RCC 7860 (cell line): ENCODE measurements at regions not wholly inside any gene's neighbourhood (a gene's known extent, or its start where the extent isn't known, plus 50 kb on each side); places are given as distances from the start of the nearest gene placed in this dataset.

Experiments
- DNase-seq: peaks from one replicate; pipeline ENCODE4 v3.0.0-alpha.2; 2015; ENCODE audit warnings: low spot score
- FAIRE-seq: peaks from 2 replicates; lab custom pipeline; 2012; peaks lifted over from hg19 to GRCh38; lab: Jason Lieb, UNC

DNA sequence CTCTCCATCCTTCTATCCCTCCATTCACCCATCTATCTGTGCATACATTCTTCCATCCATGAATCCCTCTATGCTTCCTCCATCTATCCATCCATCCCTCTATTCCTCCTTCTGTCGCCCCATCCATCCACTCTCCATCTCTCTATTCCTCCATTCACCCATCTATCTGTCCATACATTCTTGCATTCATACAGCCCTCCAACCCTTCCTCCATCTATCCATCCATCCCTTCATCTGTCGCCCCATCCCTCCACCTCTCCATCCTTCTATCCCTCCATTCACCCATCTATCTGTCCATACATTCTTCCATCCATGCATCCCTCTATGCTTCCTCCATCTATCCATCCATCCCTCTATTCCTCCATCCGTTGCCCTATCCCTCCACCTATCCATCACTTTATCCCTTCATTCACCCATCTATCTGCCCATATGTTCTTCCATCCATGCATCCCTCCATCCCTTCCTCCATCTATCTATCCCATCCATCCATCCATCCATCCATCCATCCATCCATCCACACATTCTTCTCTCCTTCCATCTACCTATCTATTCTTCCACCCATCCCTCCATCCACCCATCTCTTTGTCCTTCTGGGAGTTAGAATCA lies 272.5 kb upstream of the TNRC6C start:
- DNase-seq (no peak), FAIRE-seq (no peak)

GRCh38 chr17:77686903-77687302 lies 271.6 kb upstream of the TNRC6C start:
- FAIRE-seq (no peak), DNase-seq (no peak)

GRCh38 chr17:77687417-77687816 lies 271.1 kb upstream of the TNRC6C start:
- DNase-seq, result no peak
- FAIRE-seq, result no peak

DNA sequence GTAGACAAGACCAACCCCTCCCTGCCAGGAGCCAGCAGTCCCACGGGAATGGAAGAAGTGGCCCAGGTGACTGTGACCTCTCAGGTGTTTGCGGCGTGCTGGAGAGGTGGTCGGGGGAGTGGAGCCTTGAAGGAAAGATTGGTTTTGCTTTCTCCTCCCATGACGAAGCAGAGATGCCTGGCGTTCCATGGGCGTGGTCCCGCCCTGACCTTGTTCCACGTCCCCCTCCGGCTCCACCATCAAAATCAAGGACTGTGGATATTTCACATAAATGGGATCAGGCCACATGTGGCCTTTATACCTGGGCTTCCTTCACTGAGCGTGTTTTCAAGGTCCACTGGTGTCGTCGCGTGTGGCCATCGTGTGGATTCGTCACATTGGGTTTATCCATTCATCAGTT lies 270.6 kb upstream of the TNRC6C start:
- FAIRE-seq (no peak), DNase-seq (no peak)

DNA sequence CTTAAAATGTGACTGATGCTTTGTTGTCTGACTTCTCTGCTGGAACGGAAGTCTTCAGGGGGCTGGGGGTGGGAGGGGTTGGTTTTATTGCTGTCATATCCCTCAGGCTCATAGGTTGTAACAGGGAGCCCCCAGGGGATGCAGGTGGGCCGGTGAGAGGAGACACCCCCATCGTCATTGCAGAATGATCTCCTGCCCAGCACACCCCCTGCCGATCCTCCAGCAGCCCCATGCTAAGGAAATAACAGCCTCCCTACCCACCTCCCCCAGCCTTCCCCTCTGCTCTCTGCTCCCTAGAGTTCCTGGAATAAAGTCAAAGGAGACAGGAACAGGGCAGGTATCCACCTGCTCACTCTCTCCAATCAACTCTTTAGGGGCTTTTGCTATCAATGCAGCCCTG lies 270.1 kb upstream of the TNRC6C start:
- no peak for DNase-seq
- no peak for FAIRE-seq

GRCh38 chr17:77690271-77691161 lies 268.0 kb upstream of the TNRC6C start:
- no peak for DNase-seq
- no peak for FAIRE-seq

DNA sequence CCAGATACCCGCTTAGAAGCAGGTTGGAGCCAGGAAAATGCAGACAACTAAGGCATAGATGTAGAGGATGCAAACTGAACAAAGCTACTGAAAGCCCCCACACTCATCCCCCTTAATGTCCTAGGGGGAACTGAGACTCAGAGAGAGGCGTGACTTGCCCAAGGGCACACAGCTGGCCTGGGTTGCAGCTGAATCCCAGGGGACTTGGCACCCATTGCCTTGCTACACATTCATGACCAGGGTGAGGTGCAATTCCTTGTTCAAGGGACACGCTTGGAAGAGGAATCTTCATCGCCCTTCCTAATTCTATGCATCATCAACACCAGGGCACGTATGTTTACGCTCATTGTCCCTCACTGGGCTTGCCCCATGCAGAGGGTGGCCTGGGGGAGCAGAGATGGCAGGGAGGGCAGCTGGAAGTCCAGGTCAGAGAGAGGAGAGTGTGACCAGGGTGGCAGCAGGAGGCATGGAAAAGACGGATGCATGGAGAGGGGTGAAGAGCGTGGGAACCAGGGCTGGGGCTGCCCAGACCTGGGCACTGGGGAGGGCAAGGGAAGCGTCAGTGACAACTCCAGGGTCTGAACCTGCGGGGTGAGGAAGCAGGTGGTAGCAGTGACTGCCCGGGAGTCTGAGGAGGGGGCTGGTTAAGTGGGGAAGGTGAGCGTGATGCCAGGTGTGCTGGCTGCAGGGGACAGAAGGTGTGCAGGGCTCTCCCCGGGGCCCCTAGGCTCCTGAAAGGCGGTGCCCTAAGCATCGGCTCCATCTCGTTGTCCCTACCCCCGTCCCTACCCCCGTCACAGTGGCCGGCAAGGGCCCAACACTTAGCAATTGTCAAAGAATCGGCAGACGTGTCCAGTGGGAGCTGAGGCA lies 267.1 kb upstream of the TNRC6C start:
- DNase-seq, result no peak
- no peak for FAIRE-seq

DNA sequence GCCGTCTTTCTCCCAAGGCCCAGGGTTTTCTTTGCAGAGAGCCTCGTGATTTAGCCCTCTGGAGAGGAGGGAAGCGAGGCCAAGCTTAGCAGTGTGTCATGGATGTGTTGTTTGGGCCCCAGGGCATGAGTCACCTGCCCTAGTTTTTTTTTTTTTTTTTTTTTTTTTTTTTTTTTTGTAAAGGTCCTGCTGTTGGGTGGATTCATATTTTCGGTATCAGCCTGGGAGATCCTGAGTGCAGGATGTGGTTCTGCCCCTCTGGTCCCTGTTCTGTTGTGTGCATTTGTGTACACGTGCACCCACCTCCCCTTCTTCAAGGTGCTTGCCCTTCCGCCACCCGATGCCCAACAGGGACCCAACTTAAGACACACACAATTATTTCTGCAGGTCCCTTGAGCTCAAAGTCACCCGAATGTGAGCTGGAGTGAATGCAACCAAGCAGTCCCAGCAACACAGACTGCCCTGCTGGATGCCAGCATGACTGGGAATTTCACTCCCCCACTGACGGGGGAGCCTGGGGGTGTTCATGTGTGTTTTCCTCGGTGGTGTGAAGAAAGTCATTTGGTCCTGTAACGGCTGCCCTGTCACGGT lies 265.8 kb upstream of the TNRC6C start:
- DNase-seq, result no peak
- FAIRE-seq, result no peak

GRCh38 chr17:77693301-77693700 lies 265.2 kb upstream of the TNRC6C start:
- FAIRE-seq, result no peak
- no peak for DNase-seq

DNA sequence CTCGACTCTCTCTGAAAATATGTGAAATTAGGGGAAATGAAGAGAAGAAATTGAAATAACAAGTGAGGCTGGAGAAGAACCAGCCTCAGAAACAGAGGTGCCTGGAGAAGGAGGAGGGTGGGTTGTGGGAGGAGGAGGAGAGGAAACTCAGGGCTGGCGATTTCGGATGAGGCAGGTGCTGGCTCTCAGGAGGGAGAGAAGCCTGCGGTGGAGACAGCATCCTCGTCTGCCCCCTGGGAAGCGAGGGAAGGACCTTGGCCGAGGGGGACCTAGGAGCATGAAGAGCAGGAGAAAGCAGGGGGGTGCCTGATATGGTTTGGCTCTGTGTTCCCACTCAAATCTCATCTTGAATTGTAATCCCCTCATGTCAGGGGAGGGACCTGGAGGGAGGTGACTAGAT lies 264.7 kb upstream of the TNRC6C start:
- FAIRE-seq, result no peak
- no peak for DNase-seq

- DNase-seq (no peak), FAIRE-seq (no peak)
Observed at GRCh38 chr17:77694391-77695363, 263.8 kb upstream of the TNRC6C start.

GRCh38 chr17:77695386-77695785 lies 263.1 kb upstream of the TNRC6C start:
- FAIRE-seq, result no peak
- DNase-seq, result no peak

DNA sequence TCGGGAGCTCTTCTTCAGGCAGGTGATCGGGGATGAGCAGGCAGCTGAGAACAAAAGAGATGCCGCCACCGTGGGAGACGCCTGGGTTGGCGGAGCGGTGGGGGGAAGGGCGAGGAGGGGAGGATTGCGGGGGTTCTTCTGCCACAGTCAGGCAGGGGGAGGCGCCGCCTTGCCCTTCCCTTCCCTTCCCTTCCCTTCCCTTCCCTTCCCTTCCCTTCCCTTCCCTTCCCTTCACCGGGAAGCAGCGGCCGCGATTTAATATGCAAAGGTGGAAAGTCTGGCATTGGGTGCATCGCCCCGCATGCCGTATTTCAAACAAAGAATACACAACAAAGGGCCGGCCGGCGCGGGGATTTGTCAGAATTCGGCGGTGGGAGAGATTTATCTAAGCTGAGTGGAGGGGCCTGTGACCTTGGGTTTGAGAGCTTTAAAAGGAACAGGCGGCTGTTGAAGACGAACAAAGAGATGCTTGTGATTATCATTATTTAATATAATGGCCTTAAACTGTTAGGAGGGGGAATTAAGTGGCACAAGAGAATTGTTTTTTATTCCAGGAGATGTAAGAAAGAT lies 262.3 kb upstream of the TNRC6C start:
- FAIRE-seq (no peak), DNase-seq (no peak)

- DNase-seq (no peak), FAIRE-seq (no peak)
Observed at GRCh38 chr17:77696721-77697460, 261.6 kb upstream of the TNRC6C start.

GRCh38 chr17:77697480-77698400 lies 260.8 kb upstream of the TNRC6C start:
- DNase-seq, result no peak
- FAIRE-seq, result no peak

DNA sequence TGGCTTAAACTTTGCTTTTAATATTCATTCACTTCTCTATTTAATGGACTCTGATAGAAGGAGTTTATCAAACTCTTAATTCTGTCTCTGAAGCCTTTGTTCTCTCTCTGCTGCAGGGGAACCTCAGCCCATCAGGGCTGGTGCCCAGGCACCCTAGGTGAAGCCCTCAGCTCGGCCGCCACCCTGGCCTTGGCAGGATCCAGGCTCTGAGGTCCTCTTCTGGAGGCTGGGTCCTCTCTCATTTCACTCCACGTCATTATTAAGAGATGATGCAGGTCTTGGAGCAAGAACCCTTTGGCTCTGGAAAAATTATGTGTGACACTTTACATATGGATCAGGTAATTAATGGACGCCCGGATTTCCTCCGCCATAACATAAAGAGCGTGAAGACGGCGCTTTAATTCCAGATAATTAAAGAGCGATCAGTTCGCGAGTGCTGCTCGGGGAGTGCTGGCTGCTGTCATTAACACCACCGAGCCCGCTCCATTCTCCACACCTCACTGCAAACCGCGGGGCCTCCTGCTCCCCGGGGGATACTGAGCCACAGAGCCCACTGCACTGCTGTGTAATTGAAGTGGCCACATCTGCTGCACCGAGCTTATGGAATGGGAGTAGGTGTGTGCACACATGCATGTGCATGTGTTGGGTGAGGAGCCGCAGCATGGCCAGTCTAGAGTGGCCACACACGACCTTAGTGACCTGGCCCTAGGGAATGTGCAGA lies 259.4 kb upstream of the TNRC6C start:
- DNase-seq, result no peak
- no peak for FAIRE-seq

DNA sequence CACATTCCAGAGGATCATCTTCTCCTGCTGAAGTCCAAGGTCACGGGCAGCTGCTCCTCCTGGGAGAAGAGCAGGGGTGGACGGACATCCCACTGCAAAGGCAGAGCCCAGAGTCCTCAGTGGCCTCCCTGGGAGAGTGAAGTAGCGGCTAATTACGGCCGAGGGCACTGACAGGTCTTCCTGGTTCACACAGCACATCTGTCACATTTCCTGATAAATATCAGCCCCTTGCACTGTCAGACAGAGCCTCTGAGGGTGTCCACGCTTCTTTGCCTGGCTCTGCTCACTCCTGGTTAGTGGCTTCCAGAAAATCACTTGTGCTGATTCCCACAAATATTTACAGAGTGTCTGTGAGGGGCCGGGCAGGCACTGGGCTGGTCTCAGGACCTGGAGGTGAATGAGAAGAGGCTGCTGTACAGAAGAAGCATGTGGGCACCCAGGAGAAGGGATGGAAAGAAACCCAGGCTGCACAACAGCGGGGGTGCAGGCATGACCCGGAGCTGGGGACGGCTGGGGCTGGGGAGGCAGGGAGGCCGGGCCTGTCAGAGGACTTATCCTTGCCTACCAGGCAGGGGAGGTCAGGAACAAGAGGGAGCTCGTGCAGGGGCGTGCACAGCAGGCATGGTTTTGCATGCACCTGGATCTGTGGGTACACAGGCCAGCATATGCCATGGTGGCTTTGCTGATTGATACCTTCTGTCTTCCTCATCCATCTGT lies 258.2 kb upstream of the TNRC6C start:
- FAIRE-seq (no peak), DNase-seq (no peak)
